Mammary epithelial cell (primary cell): ENCODE measurements at regions not wholly inside any gene's neighbourhood (a gene's known extent, or its start where the extent isn't known, plus 50 kb on each side); places are given as distances from the start of the nearest gene placed in this dataset.

Experiments
- CTCF ChIP-seq, 2 donors: IDR thresholded peaks in 1 of 2; conservative IDR thresholded peaks in 1 of 2; 2 replicates each; pipeline ENCODE4 v1.5.1; 2011 to 2012; ENCODE audit warnings: inconsistent platforms in 2 of 2, low read length in 2 of 2, mild to moderate bottlenecking in 2 of 2, control low read depth in 1 of 2, low read depth in 1 of 2; ENCODE audit not compliant: insufficient read depth in 1 of 2; ENCODE audit errors: extremely low read depth in 1 of 2
- EZH2 ChIP-seq: IDR thresholded peaks from 2 replicates; pipeline ENCODE4 v1.6.1; 2012; ENCODE audit warnings: low read length, inconsistent platforms, borderline replicate concordance

GRCh38 chr11:96878299-96879051, 488.7 kb downstream of the JRKL start:
- TF ChIP-seq CTCF (conservative IDR thresholded peaks at IDR 0.05 in 1 of 2, IDR thresholded peaks at IDR 0.05 in 1 of 2; ENCODE audit: extremely low read depth in 1 of 2, insufficient read depth in 1 of 2, low read depth in 1 of 2, low read length in 2 of 2) (no peak), EZH2 (no peak)
